Esophagus squamous epithelium (tissue), 4 donors: ENCODE measurements at regions not wholly inside any gene's neighbourhood (a gene's known extent, or its start where the extent isn't known, plus 50 kb on each side); places are given as distances from the start of the nearest gene placed in this dataset.

Source experiments
- POLR2A ChIP-seq, 4 donors: fragments of 450-650 bp; IDR thresholded peaks; one replicate each; pipeline ENCODE4 v1.6.1; 2017; ENCODE audit warnings: antibody characterized with exemption in 4 of 4, mild to moderate bottlenecking in 4 of 4, moderate library complexity in 3 of 4
- TF ChIP-seq, protein P1 (sequence below), 6 experiments: fragments of 450-650 bp in 4 of 6; fragments of 200-600 bp in 2 of 6; sonication (generic) in 2 of 6; IDR thresholded peaks; one replicate each; pipeline ENCODE4 v1.5.1; 2016 to 2019; ENCODE audit warnings: antibody characterized with exemption in 6 of 6, mild to moderate bottlenecking in 4 of 6, moderate library complexity in 4 of 6

DNA sequence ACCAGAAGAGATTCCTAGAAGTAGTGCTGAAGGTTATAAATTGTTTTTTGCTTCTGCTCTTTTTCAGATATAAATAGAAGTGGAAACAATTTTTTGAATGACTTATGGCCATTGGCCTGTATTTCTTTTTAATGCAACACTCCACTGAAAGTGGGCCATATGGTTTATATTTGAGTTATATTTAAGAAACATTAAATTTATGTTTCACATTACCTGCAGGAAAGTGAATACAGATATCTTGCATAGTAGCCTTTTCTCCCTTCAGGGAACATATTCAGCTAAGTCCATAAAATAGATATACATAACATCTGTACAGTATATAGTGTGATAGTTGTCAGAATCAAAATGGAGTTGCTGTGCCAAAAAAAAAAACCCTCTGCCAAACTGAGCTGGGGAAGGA is 53.1 kb upstream of the EFEMP1 start:
- TF ChIP-seq, protein P1, sequence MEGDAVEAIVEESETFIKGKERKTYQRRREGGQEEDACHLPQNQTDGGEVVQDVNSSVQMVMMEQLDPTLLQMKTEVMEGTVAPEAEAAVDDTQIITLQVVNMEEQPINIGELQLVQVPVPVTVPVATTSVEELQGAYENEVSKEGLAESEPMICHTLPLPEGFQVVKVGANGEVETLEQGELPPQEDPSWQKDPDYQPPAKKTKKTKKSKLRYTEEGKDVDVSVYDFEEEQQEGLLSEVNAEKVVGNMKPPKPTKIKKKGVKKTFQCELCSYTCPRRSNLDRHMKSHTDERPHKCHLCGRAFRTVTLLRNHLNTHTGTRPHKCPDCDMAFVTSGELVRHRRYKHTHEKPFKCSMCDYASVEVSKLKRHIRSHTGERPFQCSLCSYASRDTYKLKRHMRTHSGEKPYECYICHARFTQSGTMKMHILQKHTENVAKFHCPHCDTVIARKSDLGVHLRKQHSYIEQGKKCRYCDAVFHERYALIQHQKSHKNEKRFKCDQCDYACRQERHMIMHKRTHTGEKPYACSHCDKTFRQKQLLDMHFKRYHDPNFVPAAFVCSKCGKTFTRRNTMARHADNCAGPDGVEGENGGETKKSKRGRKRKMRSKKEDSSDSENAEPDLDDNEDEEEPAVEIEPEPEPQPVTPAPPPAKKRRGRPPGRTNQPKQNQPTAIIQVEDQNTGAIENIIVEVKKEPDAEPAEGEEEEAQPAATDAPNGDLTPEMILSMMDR (IDR thresholded peaks at IDR 0.05): no peak
- no peak for TF ChIP-seq POLR2A (IDR thresholded peaks at IDR 0.05)
